ENCODE measurements at regions not wholly inside any gene's neighbourhood (a gene's known extent, or its start where the extent isn't known, plus 50 kb on each side); places are given as distances from the start of the nearest gene placed in this dataset.

DNA sequence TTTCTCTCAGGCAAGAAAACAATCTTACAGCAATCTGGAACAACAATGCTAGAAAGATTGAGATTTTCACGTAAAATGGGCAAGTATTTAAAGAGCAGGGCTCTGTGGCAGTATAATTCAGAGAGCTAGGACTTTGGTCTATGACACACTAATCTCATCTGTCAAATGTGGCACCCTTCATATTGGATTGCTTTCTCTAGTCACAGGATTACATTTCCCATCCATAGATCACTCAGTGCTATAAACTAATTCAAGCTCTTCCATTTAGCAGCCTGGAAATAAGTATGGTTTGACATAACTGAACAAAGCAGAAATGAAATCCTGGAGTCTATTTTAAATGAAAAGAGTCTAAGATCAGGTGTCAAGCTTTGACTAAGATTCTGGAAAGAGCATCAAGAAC is 263.1 kb upstream of the TMPRSS15 start:
- no peaks in the 10 kb centered on the region for H3K36me3 ChIP-seq
- peaks cover 0 to 29% (median 6%) of the 10 kb centered on the region in 11 donors for H3K9me3 ChIP-seq
- no peak overlapping the region for H3K27ac ChIP-seq
- DNase-seq (no peak), ATAC-seq (no peak)
- TF ChIP-seq, protein P1, sequence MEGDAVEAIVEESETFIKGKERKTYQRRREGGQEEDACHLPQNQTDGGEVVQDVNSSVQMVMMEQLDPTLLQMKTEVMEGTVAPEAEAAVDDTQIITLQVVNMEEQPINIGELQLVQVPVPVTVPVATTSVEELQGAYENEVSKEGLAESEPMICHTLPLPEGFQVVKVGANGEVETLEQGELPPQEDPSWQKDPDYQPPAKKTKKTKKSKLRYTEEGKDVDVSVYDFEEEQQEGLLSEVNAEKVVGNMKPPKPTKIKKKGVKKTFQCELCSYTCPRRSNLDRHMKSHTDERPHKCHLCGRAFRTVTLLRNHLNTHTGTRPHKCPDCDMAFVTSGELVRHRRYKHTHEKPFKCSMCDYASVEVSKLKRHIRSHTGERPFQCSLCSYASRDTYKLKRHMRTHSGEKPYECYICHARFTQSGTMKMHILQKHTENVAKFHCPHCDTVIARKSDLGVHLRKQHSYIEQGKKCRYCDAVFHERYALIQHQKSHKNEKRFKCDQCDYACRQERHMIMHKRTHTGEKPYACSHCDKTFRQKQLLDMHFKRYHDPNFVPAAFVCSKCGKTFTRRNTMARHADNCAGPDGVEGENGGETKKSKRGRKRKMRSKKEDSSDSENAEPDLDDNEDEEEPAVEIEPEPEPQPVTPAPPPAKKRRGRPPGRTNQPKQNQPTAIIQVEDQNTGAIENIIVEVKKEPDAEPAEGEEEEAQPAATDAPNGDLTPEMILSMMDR (IDR thresholded peaks at IDR 0.05) = no peak
- WGBS, 2 donors = 71 to 75% methylated on average over 1 of the region's 1 CpG
- no peak overlapping the region for H3K4me3 ChIP-seq
- intact Hi-C loops (cut with DNase I) = no loop called here
- no peaks in the 10 kb centered on the region for H3K4me1 ChIP-seq
- H3K27me3 ChIP-seq = no peaks in the 10 kb centered on the region

DNA sequence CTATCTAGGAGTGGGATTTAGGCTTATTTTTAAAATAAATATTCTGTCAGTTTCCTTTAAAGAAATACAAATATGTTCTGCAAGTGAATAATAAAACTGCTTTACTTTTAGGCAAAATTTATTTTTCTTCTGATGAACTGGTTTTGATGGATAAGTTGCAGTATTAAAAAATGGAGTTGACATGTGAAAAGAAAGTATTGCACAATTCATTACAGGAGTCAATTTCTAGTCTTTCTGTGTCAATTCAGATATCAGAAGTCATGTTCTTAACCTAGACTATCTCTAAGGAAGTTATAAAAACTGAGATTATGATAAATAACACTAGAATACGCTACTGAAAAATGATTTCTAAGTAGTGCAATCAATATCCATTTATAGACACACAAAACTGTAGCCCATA is 270.2 kb upstream of the TMPRSS15 start:
- Histone ChIP-seq H3K9me3 (peaks cover 0 to 28% (median 6%) of the 10 kb centered on the region in 11 donors), H3K4me1 (no peaks in the 10 kb centered on the region), H3K4me3 (no peak overlapping the region), H3K36me3 (no peaks in the 10 kb centered on the region), H3K27ac (no peak overlapping the region), H3K27me3 (no peaks in the 10 kb centered on the region)
- TF ChIP-seq, protein P1 (IDR thresholded peaks at IDR 0.05) = no peak
- ATAC-seq (no peak), DNase-seq (no peak)
- intact Hi-C loops (cut with DNase I) = no loop called here
- WGBS, 2 donors = 71 to 76% methylated on average over 1 of the region's 1 CpG

DNA sequence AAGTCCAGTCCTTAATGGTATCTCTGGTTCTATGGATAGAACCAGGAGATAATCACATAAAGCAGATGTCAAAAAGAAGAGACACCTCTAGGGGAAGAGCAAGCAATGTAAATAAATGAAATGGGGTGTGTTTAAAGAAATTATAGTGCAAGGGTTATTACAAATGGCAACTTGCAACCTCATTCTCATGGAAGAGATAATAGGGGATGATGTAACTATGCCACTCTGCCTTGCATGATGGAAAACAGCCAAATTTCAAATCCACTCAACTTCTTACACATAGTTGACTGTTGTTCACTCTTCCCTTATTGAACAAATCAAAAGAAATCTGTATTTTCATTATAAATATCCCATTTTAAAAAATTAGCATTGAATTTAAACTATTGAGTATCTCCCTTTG is 274.0 kb upstream of the TMPRSS15 start:
- Histone ChIP-seq H3K36me3 (no peaks in the 10 kb centered on the region), H3K27ac (no peak overlapping the region), H3K4me1 (no peaks in the 10 kb centered on the region), H3K4me3 (no peak overlapping the region), H3K9me3 (peaks cover 0 to 20% (median 0%) of the 10 kb centered on the region in 11 donors), H3K27me3 (no peaks in the 10 kb centered on the region)
- intact Hi-C loops (cut with DNase I) = loop anchor here in 1 of 10 donors (2.0 kb wide), 1 partner anchor 51 kb away; no protein-coding TSS in a partner anchor
- no peak for ATAC-seq
- no peak for DNase-seq
- TF ChIP-seq, protein P1 (IDR thresholded peaks at IDR 0.05) = no peak

DNA sequence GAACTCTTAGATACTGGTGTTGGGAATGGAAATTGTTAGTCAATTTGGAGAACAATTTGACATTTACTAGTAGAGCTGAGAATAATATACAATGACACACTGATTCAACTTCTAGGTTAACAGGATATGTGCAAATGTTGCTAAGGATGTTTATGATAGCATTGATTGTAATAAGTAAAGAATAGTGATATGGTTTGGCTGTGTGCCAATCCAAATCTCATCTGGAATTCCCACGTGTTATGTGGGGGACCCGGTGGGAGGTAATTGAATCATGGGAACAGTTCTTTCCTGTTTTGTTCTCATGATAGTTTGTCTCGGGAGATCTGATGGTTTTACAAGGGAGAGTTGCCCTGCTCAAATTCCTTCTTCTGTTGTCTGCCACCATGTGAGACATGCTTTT is 302.4 kb upstream of the TMPRSS15 start:
- Histone ChIP-seq H3K27ac (no peak overlapping the region), H3K36me3 (no peaks in the 10 kb centered on the region), H3K27me3 (no peaks in the 10 kb centered on the region), H3K4me3 (no peak overlapping the region), H3K9me3 (peaks cover 0 to 22% (median 0%) of the 10 kb centered on the region in 11 donors), H3K4me1 (no peaks in the 10 kb centered on the region)
- 44 to 49% methylated on average over 3 of the region's 3 CpGs for WGBS, 2 donors
- no peak for DNase-seq
- TF ChIP-seq, protein P1 (IDR thresholded peaks at IDR 0.05) = no peak
- intact Hi-C loops (cut with DNase I) = no loop called here
- no peak for ATAC-seq
